ENCODE measurements at regions not wholly inside any gene's neighbourhood (a gene's known extent, or its start where the extent isn't known, plus 50 kb on each side); places are given as distances from the start of the nearest gene placed in this dataset.
A peak's percentile ranks its signal among the peaks of the same experiment; 100 is the strongest.
"Not testable (repeated sequence)": the region's sequence is repeated elsewhere in the genome, so short reads cannot be mapped to it uniquely, and the experiment has no call there.

GRCh38 chr15:68482246-68482645, 50.3 kb upstream of the ITGA11 start:
- FAIRE-seq (no peak), DNase-seq (ENCODE audit: low spot score) (no peak)

DNA sequence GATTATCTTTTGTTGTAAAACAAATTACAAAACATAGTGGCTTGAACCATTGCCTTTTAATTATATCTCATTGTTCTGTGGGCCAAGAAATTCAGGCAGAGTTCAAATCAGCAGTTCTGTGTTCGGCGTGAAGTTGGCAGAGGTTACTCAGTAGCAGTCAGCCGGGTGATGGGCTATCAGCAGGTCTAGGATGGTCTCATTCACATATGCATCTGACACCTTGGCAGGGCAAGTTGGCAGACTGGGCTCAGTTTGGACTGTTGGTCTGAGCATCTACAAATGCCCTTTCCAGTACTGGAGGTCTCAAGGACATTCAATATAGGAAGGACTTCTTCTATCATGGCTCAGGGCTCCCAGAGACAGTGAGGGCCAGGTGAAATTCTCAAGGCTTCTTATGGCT, 51.2 kb upstream of the ITGA11 start:
- FAIRE-seq (no peak), DNase-seq (ENCODE audit: low spot score) (no peak)

GRCh38 chr15:68484220-68484619, 52.3 kb upstream of the ITGA11 start:
- no peak for FAIRE-seq
- no peak for DNase-seq (ENCODE audit: low spot score)

DNA sequence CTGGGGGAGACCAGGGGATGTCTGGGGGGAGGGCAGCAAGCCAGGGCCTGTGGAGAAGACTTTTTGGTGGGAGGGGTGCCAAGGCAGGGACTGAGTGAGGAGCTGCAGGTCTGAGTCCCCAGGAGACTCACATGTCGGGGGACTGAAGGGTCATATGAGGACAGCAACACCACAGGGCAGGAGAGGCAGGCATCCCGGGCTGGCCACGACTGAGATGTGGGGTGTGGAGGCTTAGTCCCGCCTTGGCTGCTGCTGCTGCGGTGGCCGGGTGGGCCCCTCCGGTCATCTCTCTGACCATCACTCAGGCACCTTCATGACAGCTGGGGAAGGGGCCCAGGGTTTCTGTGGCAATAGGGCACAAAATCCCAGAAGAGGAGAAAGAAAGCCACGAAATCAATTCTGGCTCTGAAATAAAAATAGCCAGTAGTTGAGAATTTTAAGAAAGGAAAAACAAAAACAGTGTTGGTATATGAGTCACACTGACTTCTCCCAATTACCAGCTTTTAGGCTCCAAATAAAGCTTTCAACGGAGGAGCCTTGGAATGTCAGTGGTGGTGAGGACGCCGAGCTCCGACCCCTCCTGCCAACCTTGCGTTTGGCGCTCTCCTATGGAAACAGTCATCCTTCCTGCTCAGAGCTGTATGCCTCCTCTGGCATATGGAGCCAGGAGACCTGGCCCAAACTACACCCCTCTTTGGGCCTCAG, 52.9 kb upstream of the ITGA11 start:
- FAIRE-seq, result peak; percentile 83
- DNase-seq (ENCODE audit: low spot score), result peak; percentile 67

- no peak for FAIRE-seq
Observed at GRCh38 chr15:68485721-68486360, 53.9 kb upstream of the ITGA11 start.

GRCh38 chr15:68487087-68487843, 55.3 kb upstream of the ITGA11 start:
- DNase-seq (ENCODE audit: low spot score) (no peak), FAIRE-seq (no peak)

More at GRCh38 chr15:68485721-68486360, 53.9 kb upstream of the ITGA11 start:
- DNase-seq (ENCODE audit: low spot score), result no peak

DNA sequence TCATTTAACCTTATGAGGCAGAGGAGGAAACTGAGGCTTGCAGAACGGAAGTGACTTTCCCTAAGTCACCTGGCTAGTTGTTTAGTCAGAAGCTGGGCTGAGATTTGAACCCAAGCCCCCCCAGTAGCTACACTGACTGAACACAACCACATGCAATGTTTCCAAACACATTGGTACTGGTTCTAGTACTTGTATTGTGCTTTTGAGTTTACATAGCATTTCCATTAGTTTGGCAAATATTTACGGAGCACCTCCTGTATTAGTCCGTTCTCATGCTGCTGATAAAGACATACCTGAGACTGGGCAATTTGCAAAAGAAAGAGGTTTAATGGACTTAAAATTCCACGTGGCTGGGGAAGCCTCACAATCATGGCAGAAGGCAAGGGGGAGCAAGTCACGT, 56.3 kb upstream of the ITGA11 start:
- peak; percentile 17 for FAIRE-seq
- no peak for DNase-seq (ENCODE audit: low spot score)

DNA sequence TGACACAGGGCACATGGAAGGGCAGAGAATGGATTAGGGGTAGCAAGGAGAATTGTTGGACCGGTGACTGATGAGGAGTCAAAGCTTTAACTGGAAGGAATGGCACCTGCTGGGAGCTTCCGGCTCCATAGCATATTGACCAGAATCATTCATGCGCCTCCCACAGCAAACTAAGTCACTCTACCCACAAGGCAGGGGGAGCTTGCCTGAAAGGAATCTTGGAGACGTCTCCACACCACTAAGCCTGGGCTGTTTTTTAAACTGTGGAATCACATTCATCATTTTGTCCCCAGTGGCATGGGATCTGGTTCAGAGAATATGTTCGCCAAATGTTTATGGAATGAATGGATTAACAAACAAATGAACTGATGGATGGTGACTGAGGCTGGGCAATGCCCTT, 57.0 kb upstream of the ITGA11 start:
- FAIRE-seq (peak; percentile 27), DNase-seq (ENCODE audit: low spot score) (no peak)

DNA sequence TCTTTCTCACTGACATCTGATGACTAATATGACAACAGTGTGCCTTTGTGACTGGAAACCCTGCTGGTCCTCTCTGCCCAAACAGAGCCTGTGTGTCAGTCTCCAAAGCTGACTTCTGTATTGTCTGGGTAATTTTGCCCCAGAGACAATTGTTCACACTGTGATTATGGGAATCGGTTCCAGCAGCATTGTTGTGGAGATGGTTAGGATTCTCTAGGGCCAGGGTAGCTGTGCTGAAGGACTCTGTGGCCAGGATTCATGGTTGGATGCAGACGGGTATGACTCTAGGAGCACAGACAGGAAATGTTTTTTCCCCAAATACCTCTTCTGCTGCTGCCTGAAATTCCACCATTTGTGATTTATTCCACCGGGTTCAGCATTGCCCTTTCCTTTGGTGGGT, 57.5 kb upstream of the ITGA11 start:
- DNase-seq (ENCODE audit: low spot score) (no peak), FAIRE-seq (peak; percentile 83)

GRCh38 chr15:68491415-68492106, 59.6 kb upstream of the ITGA11 start:
- FAIRE-seq (no peak), DNase-seq (ENCODE audit: low spot score) (no peak)

DNA sequence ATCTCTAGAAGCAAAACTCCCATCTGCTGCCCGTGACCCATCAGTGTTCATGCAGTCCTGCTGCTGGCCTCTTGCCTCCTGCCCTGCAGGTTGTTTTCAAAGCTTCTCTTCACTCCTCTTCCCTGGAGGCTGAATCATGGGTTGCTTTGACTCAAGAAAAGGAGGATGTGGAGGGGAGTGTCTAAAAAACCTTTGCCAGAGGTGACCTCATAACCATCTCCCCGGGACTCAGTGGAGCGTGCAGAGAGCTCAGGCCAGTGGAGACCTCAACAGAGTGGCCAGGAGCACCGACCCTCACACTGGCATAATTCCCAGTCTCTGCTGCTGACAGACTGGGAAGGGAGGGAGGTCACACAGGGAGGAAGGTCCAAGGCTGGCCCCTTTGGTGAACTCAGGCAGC, 60.9 kb upstream of the ITGA11 start:
- no peak for FAIRE-seq

DNA sequence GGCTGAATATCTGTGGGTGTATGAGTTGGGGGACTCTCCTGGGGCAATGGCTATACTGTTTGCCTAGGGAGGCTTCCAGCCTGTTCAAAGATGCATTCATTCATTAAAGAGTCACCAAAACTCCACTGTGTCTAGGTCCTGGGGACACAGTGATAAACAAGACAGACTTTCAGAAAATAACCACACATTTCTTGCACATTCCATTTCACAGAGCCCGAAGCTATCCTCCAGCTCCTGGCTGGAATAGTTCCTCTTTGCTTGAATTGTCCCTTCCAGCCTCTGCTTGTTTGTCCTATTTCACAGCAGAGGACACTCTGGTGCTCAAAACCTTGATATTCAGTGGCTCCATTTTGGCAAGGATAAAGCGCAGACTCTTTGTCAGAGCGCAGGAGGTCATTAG, 61.7 kb upstream of the ITGA11 start:
- no peak for DNase-seq (ENCODE audit: low spot score)
- FAIRE-seq, result no peak

More for the DNA sequence above, 60.9 kb upstream of the ITGA11 start:
- no peak for DNase-seq (ENCODE audit: low spot score)

DNA sequence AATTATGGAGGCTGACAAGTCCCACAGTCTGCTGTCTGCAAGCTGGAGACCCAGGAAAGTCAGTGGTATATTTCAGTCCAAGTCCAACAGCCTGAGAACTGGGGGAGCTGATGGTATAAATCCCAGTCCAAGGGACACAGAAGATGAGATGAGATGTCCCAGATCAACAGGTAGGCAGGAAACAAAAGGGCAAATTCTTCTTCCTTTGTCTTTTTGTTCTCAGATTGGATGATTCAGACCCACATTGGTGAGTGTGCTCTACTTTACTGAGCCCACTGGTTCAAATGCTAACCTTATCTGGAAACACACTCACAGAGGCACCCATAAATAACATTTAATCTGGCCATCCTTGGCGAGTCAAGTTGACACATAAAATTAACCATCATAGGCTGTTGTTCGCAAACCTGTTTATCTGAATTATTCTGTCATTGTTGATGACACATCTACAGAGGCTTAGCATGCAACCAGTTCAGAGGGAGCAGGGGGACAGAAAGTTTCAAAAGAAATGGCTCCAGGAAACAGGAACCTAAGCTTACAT, 62.7 kb upstream of the ITGA11 start:
- DNase-seq (ENCODE audit: low spot score), result no peak
- FAIRE-seq, result no peak

- FAIRE-seq (no peak), DNase-seq (ENCODE audit: low spot score) (no peak)
Observed at GRCh38 chr15:68495221-68495950, 63.4 kb upstream of the ITGA11 start.

DNA sequence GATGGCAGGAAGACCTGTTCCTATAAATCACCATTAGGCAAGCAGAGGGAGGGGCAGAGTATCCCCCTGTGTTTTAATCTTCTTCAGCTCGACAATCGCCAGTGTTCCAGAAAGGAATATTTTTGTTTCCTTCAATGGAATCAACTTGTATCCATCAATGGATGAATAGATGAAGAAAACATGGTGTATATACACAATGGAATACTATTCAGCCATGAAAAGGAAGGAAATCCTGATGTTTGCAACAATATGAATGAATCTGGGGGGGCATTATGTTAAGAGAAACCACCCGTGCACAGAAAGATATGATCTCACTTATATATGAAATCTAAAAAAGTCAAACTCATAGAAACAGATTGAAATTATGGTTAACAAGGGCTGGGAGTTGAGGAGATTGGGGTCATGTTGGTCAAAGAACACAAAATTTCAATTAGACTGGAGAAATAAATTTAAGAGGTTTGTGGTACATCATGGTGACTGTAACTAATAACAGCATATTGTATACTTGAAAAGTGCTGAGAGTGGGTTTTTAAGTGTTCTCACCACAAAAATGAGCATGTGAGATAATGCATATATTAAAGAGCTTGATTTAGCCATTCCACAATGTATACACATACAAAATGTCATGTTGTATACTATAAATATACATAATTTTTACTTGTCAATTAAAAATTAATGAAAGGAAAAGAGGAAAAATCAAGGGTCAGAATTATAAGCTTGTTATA, 64.2 kb upstream of the ITGA11 start:
- no peak for FAIRE-seq
- no peak for DNase-seq (ENCODE audit: low spot score)

DNA sequence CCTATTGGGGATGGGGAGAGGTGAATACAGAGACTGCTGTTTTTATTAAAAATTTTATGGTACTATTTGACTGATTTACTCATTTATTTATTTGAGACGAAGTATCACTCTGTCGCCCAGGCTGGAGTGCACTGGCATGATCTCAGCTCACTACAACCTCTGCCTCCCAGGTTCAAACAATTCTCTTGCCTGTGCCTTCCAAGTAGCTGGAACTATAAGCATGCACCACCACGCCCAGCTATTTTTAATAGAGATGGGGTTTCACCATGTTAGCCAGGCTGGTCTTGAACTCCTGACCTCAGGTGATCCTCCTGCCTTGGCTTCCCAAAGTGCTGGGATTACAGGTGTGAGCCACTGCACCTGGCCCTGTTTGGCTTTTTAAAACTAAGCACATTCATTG, 64.8 kb upstream of the ITGA11 start:
- DNase-seq (ENCODE audit: low spot score); FAIRE-seq: not testable (repeated sequence)

DNA sequence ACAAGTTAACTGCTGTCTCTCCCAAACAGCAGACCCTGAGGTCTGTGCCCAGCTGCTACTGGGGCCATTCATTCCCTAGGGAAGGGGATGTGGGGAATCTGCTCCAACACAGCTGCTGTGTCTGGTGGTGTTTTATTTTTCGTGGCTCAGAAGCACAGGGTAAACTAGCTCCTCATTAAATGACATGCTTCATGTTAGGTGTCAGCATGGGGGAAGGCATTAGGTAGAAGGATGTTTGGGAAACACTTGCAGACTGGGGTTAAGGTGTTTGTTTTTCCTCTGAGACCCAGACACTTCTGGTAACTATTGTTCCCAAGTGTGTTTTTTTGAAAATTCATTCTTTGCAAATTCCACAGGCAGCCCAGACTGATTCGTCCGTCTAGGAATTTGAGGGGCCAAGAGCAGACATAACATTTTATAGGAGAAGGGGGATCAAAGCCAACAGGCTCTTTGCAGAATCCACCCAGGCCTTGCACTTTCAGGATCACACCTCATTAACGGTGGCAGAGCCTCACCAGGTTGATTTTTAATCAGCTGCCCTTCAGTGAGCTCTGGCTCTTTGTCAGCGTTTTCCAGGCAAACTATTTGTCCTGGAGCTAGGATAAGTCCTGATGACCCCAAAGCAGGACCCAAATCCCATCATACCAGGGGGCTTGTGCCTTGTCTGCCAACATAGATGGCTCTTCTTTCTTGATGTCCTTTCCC, 65.4 kb upstream of the ITGA11 start:
- peak; percentile 15 for DNase-seq (ENCODE audit: low spot score)
- peak; percentile 74 for FAIRE-seq

- DNase-seq (ENCODE audit: low spot score) (peak; percentile 3), FAIRE-seq (no peak)
Observed at GRCh38 chr15:68498076-68498475, 66.1 kb upstream of the ITGA11 start.

- DNase-seq (ENCODE audit: low spot score) (peak; percentile 40), FAIRE-seq (no peak)
Observed at GRCh38 chr15:68499620-68500312, 67.8 kb upstream of the ITGA11 start.

Data from urothelium cell line (cell line).